Right ventricle myocardium superior (tissue), 1 donor: ENCODE measurements at regions not wholly inside any gene's neighbourhood (a gene's known extent, or its start where the extent isn't known, plus 50 kb on each side); places are given as distances from the start of the nearest gene placed in this dataset.
A peak's percentile ranks its signal among the peaks of the same experiment; 100 is the strongest.
"Not testable (repeated sequence)": the region's sequence is repeated elsewhere in the genome, so short reads cannot be mapped to it uniquely, and the experiment has no call there.

Source experiments
- ATAC-seq: fragments of 200-7000 bp; cut with Tn5 transposase; one replicate; pipeline ENCODE4 v1.9.1; 2020; ENCODE audit warnings: mild to moderate bottlenecking; ENCODE audit not compliant: poor library complexity
- DNase-seq: peaks from one replicate; pipeline ENCODE4 v3.0.0-alpha.2; 2020
- intact Hi-C: fragments of 100-400 bp; cut with DNase I; formaldehyde crosslinking; loops from one replicate; pipeline ENCODE4 v1.11.2; 2022
- donor health status: DM: no; HTN: yes; CAD: no; lungs with severe emphysema.

DNA sequence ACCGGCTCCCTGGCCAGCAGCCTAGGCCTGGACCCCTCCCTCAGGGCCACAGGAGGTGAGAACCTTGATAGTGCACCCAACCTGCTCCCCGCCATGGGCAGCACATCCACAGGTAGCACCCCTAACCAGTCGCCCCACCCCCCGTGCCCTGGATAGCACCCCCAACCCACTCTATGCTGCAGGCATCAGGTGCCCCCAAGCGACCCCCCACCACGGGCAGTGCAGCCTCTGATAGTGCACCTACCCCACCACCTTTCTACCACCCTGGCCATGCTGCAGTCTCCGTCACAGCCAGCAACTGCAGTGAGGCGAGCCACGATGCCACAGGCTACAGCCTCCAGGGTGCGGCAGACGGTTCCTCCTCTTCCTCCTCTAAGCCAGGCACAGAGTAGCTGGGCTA, 55.6 kb downstream of the SOWAHC start:
- peak; percentile 47 for DNase-seq
- no peak for ATAC-seq
- intact Hi-C loops: no loop called here

GRCh38 chr2:109670556-109671411, 56.6 kb downstream of the SOWAHC start:
- intact Hi-C loops: no loop called here
- ATAC-seq (no peak), DNase-seq (no peak)

DNA sequence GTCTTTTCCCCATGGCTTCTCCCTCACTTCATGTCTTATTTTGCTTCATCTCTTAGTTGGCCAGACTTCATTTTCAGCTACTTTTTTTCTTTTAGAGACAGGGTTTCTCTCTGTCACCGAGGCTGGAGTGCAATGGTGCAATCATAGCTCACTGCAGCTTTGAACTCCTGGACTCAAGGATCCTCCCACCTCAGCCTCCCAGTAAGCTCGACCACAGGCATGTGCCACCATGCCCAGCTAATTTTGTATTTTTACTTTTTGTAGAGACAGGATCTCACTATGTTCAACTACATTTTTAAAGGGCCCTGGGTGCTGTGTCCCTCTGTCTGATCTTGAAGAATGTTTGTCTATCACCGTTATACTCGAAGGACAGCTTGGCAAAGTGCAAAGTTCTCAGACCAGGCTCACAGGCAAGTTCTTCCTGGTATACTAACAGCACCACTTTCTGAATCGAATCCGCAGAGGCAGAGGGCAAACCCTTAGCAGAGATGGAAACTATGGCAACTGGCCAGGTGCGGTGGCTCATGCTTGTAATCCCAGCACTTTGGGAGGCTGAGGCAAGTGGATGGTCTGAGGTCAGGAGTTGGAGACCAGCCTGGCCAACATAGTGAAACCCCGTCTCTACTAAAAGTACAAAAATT, 60.9 kb downstream of the SOWAHC start:
- intact Hi-C loops: no loop called here
- DNase-seq: no peak

GRCh38 chr2:109675666-109676345, 61.6 kb downstream of the SOWAHC start:
- DNase-seq: no peak
- ATAC-seq: peak; percentile 43
- intact Hi-C loops: no loop called here

More for the DNA sequence above, 60.9 kb downstream of the SOWAHC start:
- no peak for ATAC-seq

GRCh38 chr2:109676346-109676902, 62.3 kb downstream of the SOWAHC start:
- intact Hi-C loops: no loop called here
- ATAC-seq (no peak), DNase-seq (no peak)

GRCh38 chr2:109677121-109677731, 63.1 kb downstream of the SOWAHC start:
- DNase-seq, ATAC-seq, intact Hi-C loops: not testable (repeated sequence)

DNA sequence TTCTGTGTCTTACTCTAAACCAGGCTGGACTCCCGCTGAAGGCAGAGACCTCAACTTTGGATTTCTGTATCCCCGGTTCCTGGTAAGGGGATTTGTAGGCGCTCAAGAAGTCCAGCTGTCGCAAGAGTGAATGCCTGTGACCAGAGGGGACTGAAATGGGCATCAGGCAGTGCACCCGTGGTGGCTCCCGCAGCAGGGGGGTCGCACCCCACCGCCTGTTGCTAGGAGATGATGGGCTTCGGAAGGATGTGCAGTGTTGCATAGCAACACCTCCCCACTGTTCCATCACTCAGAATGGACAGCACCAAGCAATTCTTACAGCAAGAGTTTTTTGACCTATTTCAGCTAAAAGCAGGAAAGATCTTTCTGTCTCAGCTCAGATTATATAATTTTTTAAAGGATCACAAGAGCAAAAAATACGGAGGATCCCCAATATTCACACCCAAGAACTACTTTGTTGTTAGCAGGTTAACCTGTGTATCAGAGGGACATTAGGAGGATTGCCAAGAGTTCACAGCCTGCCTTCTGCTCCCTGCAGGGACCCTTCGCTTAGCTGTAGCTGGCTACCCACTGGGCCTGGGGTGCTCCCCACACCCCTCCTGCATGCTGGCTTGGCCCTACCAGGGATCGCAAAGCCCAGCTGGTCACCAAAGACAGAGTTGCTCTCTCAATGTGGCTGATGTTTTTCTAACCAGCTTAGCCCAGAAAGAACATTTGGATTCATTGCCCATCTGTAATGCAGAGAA, 63.8 kb downstream of the SOWAHC start:
- no peak for ATAC-seq
- no peak for DNase-seq
- intact Hi-C loops: no loop called here

DNA sequence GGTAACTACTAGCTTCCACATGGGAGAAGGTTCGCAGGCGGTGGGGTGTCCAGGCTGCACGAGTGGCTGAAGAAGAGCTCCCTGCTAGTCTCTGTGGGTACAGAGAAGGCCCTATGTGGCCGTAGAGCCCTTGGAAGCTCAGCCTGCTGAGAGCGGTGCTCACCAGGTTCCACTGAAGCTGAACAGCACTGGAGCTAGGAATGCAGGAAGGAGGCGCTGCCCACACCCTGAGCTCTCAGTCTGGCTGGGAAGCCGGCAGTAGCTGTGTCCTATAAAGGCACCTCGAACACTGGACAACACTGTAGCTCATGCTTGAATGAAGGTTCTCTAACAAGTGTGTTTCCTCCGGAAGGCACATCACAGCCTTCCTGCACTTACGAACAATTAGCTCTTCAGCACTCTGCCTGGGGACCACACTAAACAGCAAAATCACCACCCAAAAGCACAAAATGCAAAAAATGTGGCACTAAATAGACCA, 64.6 kb downstream of the SOWAHC start:
- DNase-seq, intact Hi-C loops, ATAC-seq: not testable (repeated sequence)

DNA sequence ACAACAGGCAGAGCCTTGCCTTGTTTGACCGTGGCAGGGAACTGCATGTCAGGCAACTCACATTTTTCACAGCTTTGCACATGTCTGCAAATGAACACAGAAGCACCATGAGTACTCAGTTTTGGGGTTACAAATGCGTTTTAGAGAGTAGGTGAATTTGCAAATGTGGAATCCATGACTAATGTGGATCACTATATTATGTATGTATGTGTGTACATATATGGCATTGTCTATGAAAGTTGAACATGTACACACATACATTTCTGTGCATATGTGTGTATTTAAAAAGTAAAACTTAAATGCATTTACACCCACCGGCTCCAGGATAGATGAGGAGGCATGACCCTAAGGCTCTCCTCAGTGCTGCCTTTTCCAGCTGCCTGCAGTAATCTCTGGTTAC, 65.1 kb downstream of the SOWAHC start:
- no peak for ATAC-seq
- intact Hi-C loops: no loop called here
- DNase-seq: no peak

- no peak for ATAC-seq
- intact Hi-C loops: no loop called here
- DNase-seq: no peak
These were observed 65.5 kb downstream of the SOWAHC start for GRCh38 chr2:109679626-109680025.

DNA sequence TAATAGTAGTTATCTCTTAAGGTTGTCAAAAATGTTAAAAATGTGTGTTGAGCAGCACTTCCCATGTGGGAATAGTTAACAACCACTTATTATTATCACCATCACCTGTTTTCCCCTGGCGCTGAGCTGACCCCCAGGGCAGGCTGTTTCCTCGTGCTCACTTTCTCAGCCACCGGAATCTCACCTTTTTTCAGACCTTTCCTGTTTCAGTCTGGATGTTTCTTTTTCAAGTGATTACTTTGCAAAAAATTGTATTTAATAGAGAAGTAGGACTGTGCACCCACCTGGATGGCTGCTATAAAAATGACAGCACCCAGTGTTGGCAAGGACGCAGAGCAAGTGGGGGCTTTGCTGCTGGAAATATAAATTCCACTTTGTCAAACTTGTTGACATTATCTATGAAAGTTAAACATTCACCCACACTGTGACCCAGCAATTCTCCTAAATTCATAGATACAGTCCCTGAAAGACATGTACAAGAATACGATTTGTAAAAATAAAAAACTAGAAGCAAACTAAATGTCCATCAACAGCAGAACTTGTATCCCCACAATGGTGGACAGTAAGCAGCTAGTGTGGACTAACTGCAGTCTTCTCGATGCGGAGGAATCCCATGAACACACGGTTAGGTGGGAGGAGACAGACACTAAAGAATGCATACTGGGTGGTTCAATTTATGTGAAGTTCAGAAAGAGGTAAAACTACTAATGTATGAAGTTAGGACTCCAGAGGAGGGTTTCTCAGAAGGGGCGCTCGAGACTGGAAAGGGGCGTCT, 66.5 kb downstream of the SOWAHC start:
- intact Hi-C loops: no loop called here
- DNase-seq (no peak), ATAC-seq (no peak)

DNA sequence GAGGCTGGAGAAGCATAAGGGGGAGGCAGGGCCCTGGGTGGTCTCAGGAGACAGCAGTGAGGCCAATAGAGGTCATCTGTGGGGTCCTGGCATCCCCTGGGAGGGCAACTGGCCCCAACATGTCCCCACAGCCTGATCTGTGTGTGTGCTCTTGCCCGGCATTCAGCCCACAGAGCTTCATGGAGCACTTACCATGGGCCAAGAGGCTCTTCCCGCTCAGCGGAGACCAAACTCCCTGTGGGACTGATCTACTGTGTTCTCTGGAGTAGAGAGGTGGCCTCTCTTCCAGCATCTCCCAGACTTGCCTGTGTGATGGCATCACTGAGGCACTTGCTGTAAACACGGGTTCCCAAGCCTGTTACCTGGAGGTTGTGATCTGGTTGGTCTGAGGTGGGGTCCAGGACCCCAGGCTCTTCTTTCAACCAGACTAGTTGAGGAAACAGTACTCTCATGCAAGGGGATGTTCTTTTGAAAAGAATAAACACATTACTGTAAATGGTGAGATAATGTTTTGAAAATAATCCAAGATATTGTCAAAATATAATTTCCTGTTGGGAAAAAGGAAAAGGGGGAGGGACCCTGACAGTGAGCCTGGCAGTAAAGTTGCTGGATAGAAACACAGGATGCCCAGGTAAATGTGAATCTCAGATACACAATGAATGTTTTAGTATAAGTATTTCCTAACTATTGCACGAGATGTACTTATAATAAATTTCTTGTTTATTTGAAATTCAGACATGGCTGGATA, 67.6 kb downstream of the SOWAHC start:
- ATAC-seq (no peak), DNase-seq (no peak)
- intact Hi-C loops: no loop called here

GRCh38 chr2:109683452-109683851, 69.3 kb downstream of the SOWAHC start:
- intact Hi-C loops: no loop called here
- DNase-seq (no peak), ATAC-seq (no peak)

- DNase-seq: no peak
- intact Hi-C loops: no loop called here
- ATAC-seq: no peak
These were observed 71.3 kb downstream of the SOWAHC start for GRCh38 chr2:109685453-109685852.

DNA sequence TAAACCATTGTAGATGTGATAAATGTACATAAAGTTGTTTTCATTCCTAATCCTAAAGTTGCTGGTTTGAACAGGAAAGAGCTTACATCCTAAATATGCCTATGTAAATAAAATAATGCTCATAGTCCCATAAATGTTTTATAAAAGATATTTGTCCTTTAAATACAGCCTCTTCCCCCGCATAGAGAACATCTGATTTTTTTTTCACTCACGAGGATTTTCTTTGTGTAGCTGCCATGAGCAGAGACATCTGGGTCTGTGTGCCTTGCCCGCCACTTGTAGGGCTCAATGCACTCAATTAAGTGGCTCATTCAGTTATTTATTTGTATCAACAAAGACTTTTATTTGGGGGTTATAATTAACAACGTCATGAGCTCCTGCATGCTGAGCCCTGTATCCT, 72.8 kb downstream of the SOWAHC start:
- intact Hi-C loops: no loop called here
- DNase-seq: no peak
- no peak for ATAC-seq

- DNase-seq (no peak), ATAC-seq (no peak)
- intact Hi-C loops: no loop called here
These were observed 75.2 kb downstream of the SOWAHC start for GRCh38 chr2:109689182-109689930.
